Ishikawa (cell line): ENCODE measurements at regions not wholly inside any gene's neighbourhood (a gene's known extent, or its start where the extent isn't known, plus 50 kb on each side); places are given as distances from the start of the nearest gene placed in this dataset.

Source experiments
- CREB1 ChIP-seq: IDR thresholded peaks from 2 replicates; pipeline ENCODE4 v1.6.1; 2012; ENCODE audit warnings: low read depth
- EGR1 ChIP-seq: IDR thresholded peaks from 2 replicates; pipeline ENCODE4 v1.6.1; 2012
- EP300 ChIP-seq: IDR thresholded peaks from 2 replicates; pipeline ENCODE4 v1.6.1; 2012; ENCODE audit warnings: borderline replicate concordance
- NFIC ChIP-seq: IDR thresholded peaks from 2 replicates; pipeline ENCODE4 v1.6.1; 2012
- RAD21 ChIP-seq: IDR thresholded peaks from 2 replicates; pipeline ENCODE4 v1.6.1; 2012; ENCODE audit warnings: low read depth
- TAF1 ChIP-seq: IDR thresholded peaks from 2 replicates; pipeline ENCODE4 v1.6.1; 2012; ENCODE audit warnings: low read depth, mild to moderate bottlenecking
- TCF12 ChIP-seq: IDR thresholded peaks from 2 replicates; pipeline ENCODE4 v1.6.1; 2012; ENCODE audit warnings: low read depth
- TEAD4 ChIP-seq: IDR thresholded peaks from 2 replicates; pipeline ENCODE4 v1.6.1; 2012
- YY1 ChIP-seq: IDR thresholded peaks from 2 replicates; pipeline ENCODE4 v1.6.1; 2012; ENCODE audit warnings: low read depth
- ZBTB7A ChIP-seq: IDR thresholded peaks from 2 replicates; pipeline ENCODE4 v1.6.1; 2012; ENCODE audit warnings: low read depth
- TF ChIP-seq, protein P1 (sequence below): IDR thresholded peaks from 2 replicates; pipeline ENCODE4 v1.6.1; 2012
- TF ChIP-seq, protein P2 (sequence below): IDR thresholded peaks from 2 replicates; pipeline ENCODE4 v1.6.1; 2012
- TF ChIP-seq, protein P3 (sequence below): IDR thresholded peaks from 2 replicates; pipeline ENCODE4 v1.6.1; 2012; ENCODE audit warnings: low read depth, mild to moderate bottlenecking

DNA sequence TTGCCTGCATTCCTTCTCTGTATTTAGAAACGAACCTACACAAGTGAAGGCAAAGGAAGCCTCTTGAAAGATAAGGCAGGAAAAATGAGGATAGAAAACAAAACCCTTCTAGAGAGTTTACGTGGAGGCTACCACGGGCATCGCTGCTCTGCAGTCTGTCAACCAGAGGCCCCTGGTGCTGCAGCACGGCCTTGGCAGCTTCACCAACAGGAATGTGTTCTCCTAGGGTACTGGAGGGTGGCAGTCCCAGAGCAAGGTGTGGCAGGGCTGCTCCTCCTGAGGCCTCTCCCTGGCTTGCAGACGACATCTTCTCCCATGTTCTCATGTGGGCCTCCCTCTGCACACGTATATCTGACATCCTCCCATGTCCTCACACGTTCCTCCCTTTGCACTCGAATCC, 57.6 kb upstream of the SAMD11 start:
- TF ChIP-seq TAF1, result no peak
- TF ChIP-seq NFIC, result no peak
- TF ChIP-seq, protein P1, sequence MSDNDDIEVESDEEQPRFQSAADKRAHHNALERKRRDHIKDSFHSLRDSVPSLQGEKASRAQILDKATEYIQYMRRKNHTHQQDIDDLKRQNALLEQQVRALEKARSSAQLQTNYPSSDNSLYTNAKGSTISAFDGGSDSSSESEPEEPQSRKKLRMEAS, result no peak
- no peak for TF ChIP-seq EP300
- no peak for TF ChIP-seq CREB1
- no peak for TF ChIP-seq TEAD4
- TF ChIP-seq RAD21, result no peak
- no peak for TF ChIP-seq EGR1
- no peak for TF ChIP-seq YY1
- TF ChIP-seq, protein P2, sequence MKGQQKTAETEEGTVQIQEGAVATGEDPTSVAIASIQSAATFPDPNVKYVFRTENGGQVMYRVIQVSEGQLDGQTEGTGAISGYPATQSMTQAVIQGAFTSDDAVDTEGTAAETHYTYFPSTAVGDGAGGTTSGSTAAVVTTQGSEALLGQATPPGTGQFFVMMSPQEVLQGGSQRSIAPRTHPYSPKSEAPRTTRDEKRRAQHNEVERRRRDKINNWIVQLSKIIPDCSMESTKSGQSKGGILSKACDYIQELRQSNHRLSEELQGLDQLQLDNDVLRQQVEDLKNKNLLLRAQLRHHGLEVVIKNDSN, result no peak
- TF ChIP-seq, protein P3, sequence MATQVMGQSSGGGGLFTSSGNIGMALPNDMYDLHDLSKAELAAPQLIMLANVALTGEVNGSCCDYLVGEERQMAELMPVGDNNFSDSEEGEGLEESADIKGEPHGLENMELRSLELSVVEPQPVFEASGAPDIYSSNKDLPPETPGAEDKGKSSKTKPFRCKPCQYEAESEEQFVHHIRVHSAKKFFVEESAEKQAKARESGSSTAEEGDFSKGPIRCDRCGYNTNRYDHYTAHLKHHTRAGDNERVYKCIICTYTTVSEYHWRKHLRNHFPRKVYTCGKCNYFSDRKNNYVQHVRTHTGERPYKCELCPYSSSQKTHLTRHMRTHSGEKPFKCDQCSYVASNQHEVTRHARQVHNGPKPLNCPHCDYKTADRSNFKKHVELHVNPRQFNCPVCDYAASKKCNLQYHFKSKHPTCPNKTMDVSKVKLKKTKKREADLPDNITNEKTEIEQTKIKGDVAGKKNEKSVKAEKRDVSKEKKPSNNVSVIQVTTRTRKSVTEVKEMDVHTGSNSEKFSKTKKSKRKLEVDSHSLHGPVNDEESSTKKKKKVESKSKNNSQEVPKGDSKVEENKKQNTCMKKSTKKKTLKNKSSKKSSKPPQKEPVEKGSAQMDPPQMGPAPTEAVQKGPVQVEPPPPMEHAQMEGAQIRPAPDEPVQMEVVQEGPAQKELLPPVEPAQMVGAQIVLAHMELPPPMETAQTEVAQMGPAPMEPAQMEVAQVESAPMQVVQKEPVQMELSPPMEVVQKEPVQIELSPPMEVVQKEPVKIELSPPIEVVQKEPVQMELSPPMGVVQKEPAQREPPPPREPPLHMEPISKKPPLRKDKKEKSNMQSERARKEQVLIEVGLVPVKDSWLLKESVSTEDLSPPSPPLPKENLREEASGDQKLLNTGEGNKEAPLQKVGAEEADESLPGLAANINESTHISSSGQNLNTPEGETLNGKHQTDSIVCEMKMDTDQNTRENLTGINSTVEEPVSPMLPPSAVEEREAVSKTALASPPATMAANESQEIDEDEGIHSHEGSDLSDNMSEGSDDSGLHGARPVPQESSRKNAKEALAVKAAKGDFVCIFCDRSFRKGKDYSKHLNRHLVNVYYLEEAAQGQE, result no peak

DNA sequence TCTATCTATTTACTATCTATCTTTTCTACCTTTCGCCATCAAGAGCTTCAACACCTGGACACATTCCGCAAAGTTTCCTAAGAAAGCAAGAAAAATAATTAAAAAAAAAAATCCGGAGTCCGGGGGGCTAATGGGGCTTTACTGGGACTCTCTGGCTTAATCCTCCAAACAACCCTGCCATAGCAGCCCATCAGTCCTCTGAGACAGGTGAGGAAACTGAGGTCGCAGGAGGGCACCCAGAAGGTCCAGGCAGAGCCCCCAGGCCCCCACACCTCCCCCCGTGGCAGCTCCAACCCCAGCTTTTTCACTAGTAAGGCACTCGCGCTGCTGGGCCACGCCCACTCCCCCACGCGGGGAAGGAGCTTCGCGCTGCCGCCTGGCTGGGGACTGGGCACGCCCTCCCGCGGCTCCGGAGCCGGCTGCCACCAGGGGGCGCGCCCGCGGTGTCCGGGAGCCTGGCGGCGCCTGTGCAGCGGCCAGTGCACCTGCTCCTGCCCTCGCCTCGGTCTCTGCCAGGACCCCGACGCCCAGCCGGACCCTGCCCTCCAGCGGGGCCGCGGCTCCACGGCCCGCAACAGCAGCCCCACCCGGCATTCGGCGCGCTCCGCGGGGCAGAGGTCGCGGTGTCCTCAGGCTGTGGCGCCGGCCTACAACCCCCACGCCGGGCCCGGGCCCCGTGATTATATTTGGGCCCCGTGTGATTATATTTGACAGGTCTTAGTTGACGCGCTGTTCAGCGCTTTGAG, 54.1 kb upstream of the SAMD11 start:
- TF ChIP-seq TCF12, result no peak
- TF ChIP-seq RAD21, result peak; percentile 46; the same call in 1 of the 2 replicates
- TF ChIP-seq, protein P1, result peak; percentile 70
- no peak for TF ChIP-seq NFIC
- 0 out of 2 replicates have a peak, but pooled peaks have one; percentile 28 for TF ChIP-seq ZBTB7A
